Liver (tissue), 8 donors: ENCODE measurements at regions not wholly inside any gene's neighbourhood (a gene's known extent, or its start where the extent isn't known, plus 50 kb on each side); places are given as distances from the start of the nearest gene placed in this dataset.

Experiments used
- DNase-seq: peaks from one replicate; pipeline ENCODE4 v3.0.0-alpha.2; 2017; ENCODE audit warnings: low spot score
- H3K27ac ChIP-seq, 2 donors: one replicate each; pipeline ENCODE4 v1.7.0; 2013; ENCODE audit warnings: inconsistent platforms in 2 of 2, low read length in 2 of 2, control low read depth in 1 of 2, low read depth in 1 of 2, mild to moderate bottlenecking in 1 of 2
- H3K27me3 ChIP-seq, 4 donors: one replicate each; pipeline versions ENCODE4 v1.6.1 to v1.7.0; 2013; ENCODE audit warnings: low read length in 3 of 4, inconsistent platforms in 1 of 4, mild to moderate bottlenecking in 1 of 4, moderate library complexity in 1 of 4; ENCODE audit not compliant: control insufficient read depth in 4 of 4, insufficient read depth in 4 of 4
- H3K36me3 ChIP-seq, 4 donors: one replicate each; pipeline versions ENCODE4 v1.6.1 to v1.7.0; 2013; ENCODE audit warnings: low read length in 3 of 4, mild to moderate bottlenecking in 3 of 4, low read depth in 1 of 4, moderate library complexity in 1 of 4; ENCODE audit not compliant: control insufficient read depth in 4 of 4, insufficient read depth in 3 of 4
- H3K4me1 ChIP-seq, 4 donors: one replicate each; pipeline versions ENCODE4 v1.6.1 to v1.7.0; 2013; ENCODE audit warnings: low read length in 3 of 4, mild to moderate bottlenecking in 3 of 4, moderate library complexity in 1 of 4; ENCODE audit not compliant: control insufficient read depth in 4 of 4, insufficient read depth in 4 of 4
- H3K4me3 ChIP-seq, 3 donors: one replicate each; pipeline versions ENCODE4 v1.6.1 to v1.7.0; 2013; ENCODE audit warnings: low read length in 3 of 3, control low read depth in 1 of 3, low read depth in 1 of 3, mild to moderate bottlenecking in 1 of 3
- H3K9ac ChIP-seq, 2 donors: one replicate each; pipeline ENCODE4 v1.7.0; 2013; ENCODE audit warnings: low read length in 2 of 2, mild to moderate bottlenecking in 2 of 2, moderate library complexity in 2 of 2, control low read depth in 1 of 2, low read depth in 1 of 2
- H3K9me3 ChIP-seq, 4 donors: one replicate each; pipeline versions ENCODE4 v1.6.1 to v1.7.0; 2013; ENCODE audit warnings: low read length in 3 of 4; ENCODE audit not compliant: control insufficient read depth in 4 of 4
- EGR1 ChIP-seq, 2 donors: IDR thresholded peaks; 2 replicates each; pipeline ENCODE4 v1.6.1; 2016 to 2018; ENCODE audit warnings: antibody characterized with exemption in 2 of 2, low read depth in 2 of 2
- FOXA1 ChIP-seq: IDR thresholded peaks from 2 replicates; pipeline ENCODE4 v1.6.1; 2016; ENCODE audit warnings: antibody characterized with exemption
- FOXA2 ChIP-seq: IDR thresholded peaks from 2 replicates; pipeline ENCODE4 v1.6.1; 2016; ENCODE audit warnings: antibody characterized with exemption
- GABPA ChIP-seq, 2 donors: IDR thresholded peaks in 1 of 2; conservative IDR thresholded peaks in 1 of 2; 2 replicates each; pipeline ENCODE4 v1.6.1; 2016; ENCODE audit warnings: antibody characterized with exemption in 2 of 2, mild to moderate bottlenecking in 1 of 2, moderate library complexity in 1 of 2
- HNF4A ChIP-seq, 2 donors: conservative IDR thresholded peaks; 2 replicates each; pipeline ENCODE4 v1.6.1; 2016; ENCODE audit warnings: antibody characterized with exemption in 2 of 2, mild to moderate bottlenecking in 2 of 2
- HNF4G ChIP-seq: IDR thresholded peaks from 2 replicates; pipeline ENCODE4 v1.6.1; 2016; ENCODE audit warnings: antibody characterized with exemption
- JUND ChIP-seq, 2 donors: IDR thresholded peaks; 2 replicates each; pipeline ENCODE4 v1.6.1; 2016; ENCODE audit warnings: antibody characterized with exemption in 2 of 2
- NR2F2 ChIP-seq: IDR thresholded peaks from 2 replicates; pipeline ENCODE4 v1.6.1; 2016; ENCODE audit warnings: antibody characterized with exemption
- RXRA ChIP-seq, 2 donors: IDR thresholded peaks; 2 replicates each; pipeline ENCODE4 v1.6.1; 2017 to 2018; ENCODE audit warnings: antibody characterized with exemption in 2 of 2, mild to moderate bottlenecking in 1 of 2
- SP1 ChIP-seq: IDR thresholded peaks from 2 replicates; pipeline ENCODE4 v1.6.1; 2018; ENCODE audit warnings: antibody characterized with exemption, mild to moderate bottlenecking
- TAF1 ChIP-seq: conservative IDR thresholded peaks from 2 replicates; pipeline ENCODE4 v1.6.1; 2016; ENCODE audit warnings: antibody characterized with exemption, mild to moderate bottlenecking
- YY1 ChIP-seq: IDR thresholded peaks from 2 replicates; pipeline ENCODE4 v1.6.1; 2016; ENCODE audit warnings: antibody characterized with exemption, mild to moderate bottlenecking
- WGBS: extraction: QIAGEN DNeasy Blood & Tissue Kit; methylation state at CpG from one replicate; pipeline ENCODE4 v1.1.7; 2013; 5-methylcytosine and 5-hydroxymethylcytosine counted together
- TF ChIP-seq, protein P1 (sequence below): IDR thresholded peaks from 2 replicates; pipeline ENCODE4 v1.6.1; 2016; ENCODE audit warnings: antibody characterized with exemption
- TF ChIP-seq, protein P2 (sequence below): IDR thresholded peaks from 2 replicates; pipeline ENCODE4 v1.6.1; 2016; ENCODE audit warnings: antibody characterized with exemption
- TF ChIP-seq, protein P3 (sequence below): fragments of 150-350 bp; IDR thresholded peaks from 2 replicates; pipeline ENCODE4 v1.5.1; 2017; ENCODE audit warnings: improper control_type of control experiment, low read depth, low read length; ENCODE audit not compliant: missing input control
- TF ChIP-seq, protein P4 (sequence below): IDR thresholded peaks from 2 replicates; pipeline ENCODE4 v1.6.1; 2016; ENCODE audit warnings: antibody characterized with exemption
- TF ChIP-seq, protein P5 (sequence below): IDR thresholded peaks from 2 replicates; pipeline ENCODE4 v1.6.1; 2016; ENCODE audit warnings: antibody characterized with exemption, mild to moderate bottlenecking
- donor health status: healthy.
- donor health status: healthy.
- donor health status: healthy.
- donor health status: healthy.
- donor health status: healthy.

DNA sequence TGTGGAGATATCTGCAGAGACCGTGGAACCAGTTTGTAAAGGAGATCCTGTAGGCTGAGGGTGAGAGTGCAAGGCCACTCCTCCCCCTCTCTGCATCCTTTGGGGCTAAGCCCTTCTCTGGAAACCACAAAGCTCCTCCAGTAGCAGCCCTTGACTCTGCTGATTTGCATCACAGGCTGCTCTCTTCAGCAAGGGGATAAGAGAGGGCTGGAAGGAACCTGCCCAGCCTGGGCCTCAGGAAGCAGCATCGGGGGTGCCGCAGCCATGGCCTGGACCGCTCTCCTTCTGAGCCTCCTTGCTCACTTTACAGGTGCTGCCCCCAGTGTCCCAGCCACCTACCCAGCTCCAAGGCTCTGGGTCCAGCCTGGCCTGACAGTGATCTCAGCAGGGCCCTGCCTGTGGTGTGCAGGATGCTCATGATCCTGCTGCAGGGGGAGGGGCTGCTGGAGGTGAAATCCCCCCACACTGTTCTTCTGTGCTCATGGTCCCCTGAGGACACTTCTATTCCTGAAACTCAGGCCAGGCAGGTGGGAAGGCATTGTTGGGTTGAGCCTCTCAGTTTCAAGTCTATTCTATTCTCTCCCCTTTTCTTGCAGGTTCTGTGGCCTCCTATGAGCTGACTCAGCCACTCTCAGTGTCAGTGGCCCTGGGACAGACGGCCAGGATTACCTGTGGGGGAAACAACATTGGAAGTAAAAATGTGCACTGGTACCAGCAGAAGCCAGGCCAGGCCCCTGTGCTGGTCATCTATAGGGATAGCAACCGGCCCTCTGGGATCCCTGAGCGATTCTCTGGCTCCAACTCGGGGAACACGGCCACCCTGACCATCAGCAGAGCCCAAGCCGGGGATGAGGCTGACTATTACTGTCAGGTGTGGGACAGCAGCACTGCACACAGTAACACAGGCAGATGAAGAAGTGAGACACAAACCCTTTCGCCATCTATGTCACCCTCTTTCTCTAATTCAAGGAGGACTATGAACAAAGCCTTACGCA lies 68.5 kb upstream of the IGLL5 start:
- DNase-seq = no peak
- Histone ChIP-seq H3K9me3 (no peaks in the 10 kb centered on the region), H3K36me3 (no peaks in the 10 kb centered on the region), H3K27me3 (no peaks in the 10 kb centered on the region), H3K27ac (no peak overlapping the region), H3K4me3 (no peak overlapping the region), H3K9ac (no peak overlapping the region), H3K4me1 (no peaks in the 10 kb centered on the region)
- WGBS = 80% methylated on average over 12 of the region's 12 CpGs
- TF ChIP-seq, protein P1, sequence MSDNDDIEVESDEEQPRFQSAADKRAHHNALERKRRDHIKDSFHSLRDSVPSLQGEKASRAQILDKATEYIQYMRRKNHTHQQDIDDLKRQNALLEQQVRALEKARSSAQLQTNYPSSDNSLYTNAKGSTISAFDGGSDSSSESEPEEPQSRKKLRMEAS = no peak
- TF ChIP-seq EGR1 (IDR thresholded peaks at IDR 0.05; ENCODE audit: low read depth in 2 of 2) = no peak
- no peak for TF ChIP-seq FOXA2
- TF ChIP-seq, protein P2, sequence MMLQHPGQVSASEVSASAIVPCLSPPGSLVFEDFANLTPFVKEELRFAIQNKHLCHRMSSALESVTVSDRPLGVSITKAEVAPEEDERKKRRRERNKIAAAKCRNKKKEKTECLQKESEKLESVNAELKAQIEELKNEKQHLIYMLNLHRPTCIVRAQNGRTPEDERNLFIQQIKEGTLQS = no peak
- TF ChIP-seq HNF4A (conservative IDR thresholded peaks at IDR 0.05) = no peak
- TF ChIP-seq, protein P3, sequence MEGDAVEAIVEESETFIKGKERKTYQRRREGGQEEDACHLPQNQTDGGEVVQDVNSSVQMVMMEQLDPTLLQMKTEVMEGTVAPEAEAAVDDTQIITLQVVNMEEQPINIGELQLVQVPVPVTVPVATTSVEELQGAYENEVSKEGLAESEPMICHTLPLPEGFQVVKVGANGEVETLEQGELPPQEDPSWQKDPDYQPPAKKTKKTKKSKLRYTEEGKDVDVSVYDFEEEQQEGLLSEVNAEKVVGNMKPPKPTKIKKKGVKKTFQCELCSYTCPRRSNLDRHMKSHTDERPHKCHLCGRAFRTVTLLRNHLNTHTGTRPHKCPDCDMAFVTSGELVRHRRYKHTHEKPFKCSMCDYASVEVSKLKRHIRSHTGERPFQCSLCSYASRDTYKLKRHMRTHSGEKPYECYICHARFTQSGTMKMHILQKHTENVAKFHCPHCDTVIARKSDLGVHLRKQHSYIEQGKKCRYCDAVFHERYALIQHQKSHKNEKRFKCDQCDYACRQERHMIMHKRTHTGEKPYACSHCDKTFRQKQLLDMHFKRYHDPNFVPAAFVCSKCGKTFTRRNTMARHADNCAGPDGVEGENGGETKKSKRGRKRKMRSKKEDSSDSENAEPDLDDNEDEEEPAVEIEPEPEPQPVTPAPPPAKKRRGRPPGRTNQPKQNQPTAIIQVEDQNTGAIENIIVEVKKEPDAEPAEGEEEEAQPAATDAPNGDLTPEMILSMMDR = no peak
- no peak for TF ChIP-seq GABPA (IDR thresholded peaks at IDR 0.05 in 1 of 2, conservative IDR thresholded peaks at IDR 0.05 in 1 of 2)
- no peak for TF ChIP-seq NR2F2
- TF ChIP-seq HNF4G = no peak

DNA sequence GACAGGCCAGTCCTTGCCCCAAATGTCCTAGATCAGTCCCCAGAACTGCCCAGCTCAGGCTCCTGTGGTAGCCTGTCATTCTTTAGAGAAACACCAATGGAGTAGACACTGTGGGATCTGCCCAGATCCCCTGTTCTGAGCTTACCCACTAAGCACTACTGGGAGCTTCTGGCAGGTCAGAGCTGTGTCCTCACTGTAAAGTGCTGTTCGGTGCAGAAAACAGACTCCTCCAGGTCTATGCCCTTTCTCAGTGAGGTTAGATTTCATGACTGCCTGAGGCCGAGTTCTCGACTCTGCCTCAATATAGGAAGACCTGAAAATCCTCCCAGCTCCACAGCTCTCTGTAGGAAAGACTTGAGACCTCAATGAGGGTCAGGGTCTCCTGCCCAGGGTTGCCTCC lies 67.5 kb upstream of the IGLL5 start:
- H3K4me3 ChIP-seq = no peak overlapping the region
- TF ChIP-seq RXRA (IDR thresholded peaks at IDR 0.05) = no peak
- TF ChIP-seq, protein P3 = no peak
- TF ChIP-seq JUND (IDR thresholded peaks at IDR 0.05) = no peak
- TF ChIP-seq EGR1 (IDR thresholded peaks at IDR 0.05; ENCODE audit: low read depth in 2 of 2) = no peak
- no peak for TF ChIP-seq GABPA (IDR thresholded peaks at IDR 0.05 in 1 of 2, conservative IDR thresholded peaks at IDR 0.05 in 1 of 2)
- no peak for TF ChIP-seq YY1
- TF ChIP-seq, protein P4, sequence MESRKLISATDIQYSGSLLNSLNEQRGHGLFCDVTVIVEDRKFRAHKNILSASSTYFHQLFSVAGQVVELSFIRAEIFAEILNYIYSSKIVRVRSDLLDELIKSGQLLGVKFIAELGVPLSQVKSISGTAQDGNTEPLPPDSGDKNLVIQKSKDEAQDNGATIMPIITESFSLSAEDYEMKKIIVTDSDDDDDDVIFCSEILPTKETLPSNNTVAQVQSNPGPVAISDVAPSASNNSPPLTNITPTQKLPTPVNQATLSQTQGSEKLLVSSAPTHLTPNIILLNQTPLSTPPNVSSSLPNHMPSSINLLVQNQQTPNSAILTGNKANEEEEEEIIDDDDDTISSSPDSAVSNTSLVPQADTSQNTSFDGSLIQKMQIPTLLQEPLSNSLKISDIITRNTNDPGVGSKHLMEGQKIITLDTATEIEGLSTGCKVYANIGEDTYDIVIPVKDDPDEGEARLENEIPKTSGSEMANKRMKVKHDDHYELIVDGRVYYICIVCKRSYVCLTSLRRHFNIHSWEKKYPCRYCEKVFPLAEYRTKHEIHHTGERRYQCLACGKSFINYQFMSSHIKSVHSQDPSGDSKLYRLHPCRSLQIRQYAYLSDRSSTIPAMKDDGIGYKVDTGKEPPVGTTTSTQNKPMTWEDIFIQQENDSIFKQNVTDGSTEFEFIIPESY = no peak
- TF ChIP-seq FOXA1 = no peak
- no peak for TF ChIP-seq TAF1
- TF ChIP-seq, protein P5, sequence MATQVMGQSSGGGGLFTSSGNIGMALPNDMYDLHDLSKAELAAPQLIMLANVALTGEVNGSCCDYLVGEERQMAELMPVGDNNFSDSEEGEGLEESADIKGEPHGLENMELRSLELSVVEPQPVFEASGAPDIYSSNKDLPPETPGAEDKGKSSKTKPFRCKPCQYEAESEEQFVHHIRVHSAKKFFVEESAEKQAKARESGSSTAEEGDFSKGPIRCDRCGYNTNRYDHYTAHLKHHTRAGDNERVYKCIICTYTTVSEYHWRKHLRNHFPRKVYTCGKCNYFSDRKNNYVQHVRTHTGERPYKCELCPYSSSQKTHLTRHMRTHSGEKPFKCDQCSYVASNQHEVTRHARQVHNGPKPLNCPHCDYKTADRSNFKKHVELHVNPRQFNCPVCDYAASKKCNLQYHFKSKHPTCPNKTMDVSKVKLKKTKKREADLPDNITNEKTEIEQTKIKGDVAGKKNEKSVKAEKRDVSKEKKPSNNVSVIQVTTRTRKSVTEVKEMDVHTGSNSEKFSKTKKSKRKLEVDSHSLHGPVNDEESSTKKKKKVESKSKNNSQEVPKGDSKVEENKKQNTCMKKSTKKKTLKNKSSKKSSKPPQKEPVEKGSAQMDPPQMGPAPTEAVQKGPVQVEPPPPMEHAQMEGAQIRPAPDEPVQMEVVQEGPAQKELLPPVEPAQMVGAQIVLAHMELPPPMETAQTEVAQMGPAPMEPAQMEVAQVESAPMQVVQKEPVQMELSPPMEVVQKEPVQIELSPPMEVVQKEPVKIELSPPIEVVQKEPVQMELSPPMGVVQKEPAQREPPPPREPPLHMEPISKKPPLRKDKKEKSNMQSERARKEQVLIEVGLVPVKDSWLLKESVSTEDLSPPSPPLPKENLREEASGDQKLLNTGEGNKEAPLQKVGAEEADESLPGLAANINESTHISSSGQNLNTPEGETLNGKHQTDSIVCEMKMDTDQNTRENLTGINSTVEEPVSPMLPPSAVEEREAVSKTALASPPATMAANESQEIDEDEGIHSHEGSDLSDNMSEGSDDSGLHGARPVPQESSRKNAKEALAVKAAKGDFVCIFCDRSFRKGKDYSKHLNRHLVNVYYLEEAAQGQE = no peak
- TF ChIP-seq NR2F2 = no peak
- TF ChIP-seq HNF4A (conservative IDR thresholded peaks at IDR 0.05) = no peak
- no peak for TF ChIP-seq SP1

More for the DNA sequence above, 67.5 kb upstream of the IGLL5 start:
- 88% methylated on average over 3 of the region's 3 CpGs for WGBS
- DNase-seq = no peak
- Histone ChIP-seq H3K36me3 (no peaks in the 10 kb centered on the region), H3K9me3 (no peaks in the 10 kb centered on the region), H3K27ac (no peak overlapping the region), H3K9ac (no peak overlapping the region), H3K27me3 (no peaks in the 10 kb centered on the region), H3K4me1 (no peaks in the 10 kb centered on the region)
